Stimulated activated CD4-positive, alpha-beta T cell treated with anti-CD3 and anti-CD28 coated beads, Interleukin-1b, Interleukin-23, amount 100 ng/mL, for 24 hours (primary cell): ENCODE measurements at regions not wholly inside any gene's neighbourhood (a gene's known extent, or its start where the extent isn't known, plus 50 kb on each side); places are given as distances from the start of the nearest gene placed in this dataset.

Source experiments
- DNase-seq, 4 experiments: peaks; one replicate each; pipeline ENCODE4 v3.0.0-alpha.2; 2020; ENCODE audit warnings: low read depth in 4 of 4, low spot score in 1 of 4

GRCh38 chr10:88126699-88127098, 263.3 kb downstream of the PTEN start:
- no peak for DNase-seq

- no peak for DNase-seq
Observed at GRCh38 chr10:88127269-88127668, 263.8 kb downstream of the PTEN start.

- no peak for DNase-seq
Observed at GRCh38 chr10:88127766-88128165, 264.3 kb downstream of the PTEN start.

- no peak for DNase-seq
Observed at GRCh38 chr10:88129013-88129412, 265.6 kb downstream of the PTEN start.

DNA sequence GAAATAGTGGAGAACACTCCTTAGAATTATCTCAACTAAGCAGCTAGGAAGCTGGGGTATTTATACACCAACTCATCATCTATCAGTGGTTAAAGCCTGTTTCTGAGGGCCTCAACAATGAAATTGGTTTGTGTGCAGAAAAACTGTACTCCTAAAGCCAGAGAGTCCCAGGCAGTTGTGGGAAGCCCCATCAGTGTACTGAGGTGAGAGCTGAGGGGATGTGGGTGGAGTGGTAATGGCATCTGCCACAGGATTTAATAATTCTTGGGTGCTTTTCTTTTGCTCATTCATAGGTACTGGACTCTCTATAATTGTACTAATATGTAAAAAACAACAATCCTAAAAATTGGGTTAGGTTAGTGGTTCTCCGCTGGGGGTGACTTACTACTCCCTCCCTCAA, 267.5 kb downstream of the PTEN start:
- no peak for DNase-seq

DNA sequence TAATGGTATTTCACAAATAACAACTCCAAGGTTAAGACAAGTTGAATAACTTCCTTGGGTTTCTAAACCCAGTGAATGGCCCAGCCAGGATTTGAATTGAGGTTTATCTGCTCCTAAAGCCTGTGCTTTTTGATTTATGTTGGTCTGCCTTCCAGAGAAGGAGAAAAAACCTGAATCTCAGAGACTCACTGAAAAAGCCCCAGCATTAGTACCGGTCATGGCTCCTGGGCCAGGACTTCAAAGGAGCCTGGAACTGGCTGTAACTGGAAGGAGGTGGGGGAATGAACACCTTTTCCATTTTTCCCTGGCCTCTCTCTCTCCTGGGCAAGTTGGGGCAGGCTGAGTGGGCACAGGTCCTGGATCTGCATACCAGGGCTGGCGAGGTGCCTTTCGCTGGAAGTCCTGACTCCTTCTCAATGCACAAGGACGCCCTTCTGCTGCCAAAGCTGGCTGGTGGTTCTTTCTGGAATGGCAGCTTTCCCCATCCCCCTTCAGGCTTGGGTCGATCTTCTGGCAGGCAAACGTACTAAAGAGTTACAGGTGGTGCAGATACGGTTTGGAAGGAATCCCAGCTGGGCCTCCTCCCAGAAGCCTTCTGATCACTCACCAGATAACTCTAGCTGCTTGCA, 268.2 kb downstream of the PTEN start:
- no peak for DNase-seq

DNA sequence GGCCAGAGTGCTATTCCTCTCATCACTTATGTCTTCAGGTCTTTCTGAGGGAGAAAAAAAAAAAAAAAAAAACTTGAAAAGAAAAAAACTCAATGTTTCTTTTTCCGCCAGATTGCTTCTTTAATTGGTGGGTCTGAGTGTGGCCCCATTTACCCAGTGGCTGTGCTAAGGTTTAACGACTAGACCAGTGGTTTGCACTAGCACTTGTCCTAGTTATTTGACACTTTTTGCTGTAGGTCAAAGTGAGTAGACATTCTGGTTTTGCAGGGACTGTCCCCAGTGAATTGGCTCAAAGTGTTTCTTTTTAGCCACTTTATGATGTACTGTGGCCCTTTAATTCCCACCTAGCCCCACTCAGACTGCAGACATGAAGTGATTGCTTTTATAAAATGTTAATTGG, 273.3 kb downstream of the PTEN start:
- DNase-seq: no peak

- no peak for DNase-seq
Observed at GRCh38 chr10:88138319-88138848, 275.0 kb downstream of the PTEN start.

- no peak for DNase-seq
Observed at GRCh38 chr10:88147000-88147798, 283.8 kb downstream of the PTEN start.

GRCh38 chr10:88149906-88150305, 286.5 kb downstream of the PTEN start:
- no peak for DNase-seq

DNA sequence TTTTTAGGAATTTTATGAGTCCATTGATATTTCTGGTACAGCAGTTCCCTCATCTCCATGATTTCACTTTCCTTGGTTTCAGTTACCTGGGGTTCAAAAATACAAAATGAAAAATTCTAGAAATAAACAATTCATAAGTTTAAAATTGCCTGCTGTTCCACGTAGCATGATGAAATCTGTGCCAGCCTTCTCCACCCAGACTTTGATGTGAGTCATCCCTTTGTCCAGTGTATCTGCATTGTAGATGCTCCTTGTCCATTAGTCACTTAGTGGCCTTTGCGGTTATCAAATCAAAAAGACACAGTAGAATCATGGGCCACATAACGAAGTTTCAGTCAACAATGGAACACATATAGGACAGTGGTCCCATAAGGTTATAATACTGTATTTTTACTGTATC, 286.9 kb downstream of the PTEN start:
- no peak for DNase-seq

- peak; percentile 5 to 43 (median 9) for DNase-seq
Observed at GRCh38 chr10:88152728-88153133, 289.3 kb downstream of the PTEN start.

DNA sequence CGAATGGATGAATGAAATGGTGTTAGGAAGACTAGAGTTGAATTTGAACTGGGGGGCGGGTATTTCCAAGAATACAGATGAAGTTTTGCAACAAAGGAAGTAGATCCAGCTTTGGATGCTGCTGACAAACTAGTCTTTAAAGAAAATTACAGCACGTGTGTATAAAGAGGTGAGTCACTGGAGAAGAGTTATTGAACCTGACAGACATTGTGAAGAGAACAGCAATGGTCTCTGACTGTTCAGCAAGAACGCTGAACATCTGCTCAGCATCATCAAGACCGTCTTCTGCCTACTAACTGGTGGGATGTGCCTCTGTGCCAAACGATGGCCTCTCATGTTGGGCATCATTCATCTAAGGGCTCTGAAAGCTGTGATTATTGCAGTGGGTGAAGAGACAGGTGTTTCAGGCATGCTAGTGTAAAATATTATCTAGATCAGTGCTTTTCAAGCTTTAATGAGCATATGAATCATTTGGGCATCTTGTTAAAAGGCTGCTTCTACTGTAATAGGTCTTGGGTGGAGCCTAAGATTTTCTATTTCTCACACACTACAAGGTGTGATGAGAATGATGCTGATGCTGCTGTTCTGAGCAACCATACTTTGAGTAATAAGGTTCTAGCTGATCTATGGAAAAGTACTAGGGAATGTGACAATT, 291.3 kb downstream of the PTEN start:
- no peak for DNase-seq

DNA sequence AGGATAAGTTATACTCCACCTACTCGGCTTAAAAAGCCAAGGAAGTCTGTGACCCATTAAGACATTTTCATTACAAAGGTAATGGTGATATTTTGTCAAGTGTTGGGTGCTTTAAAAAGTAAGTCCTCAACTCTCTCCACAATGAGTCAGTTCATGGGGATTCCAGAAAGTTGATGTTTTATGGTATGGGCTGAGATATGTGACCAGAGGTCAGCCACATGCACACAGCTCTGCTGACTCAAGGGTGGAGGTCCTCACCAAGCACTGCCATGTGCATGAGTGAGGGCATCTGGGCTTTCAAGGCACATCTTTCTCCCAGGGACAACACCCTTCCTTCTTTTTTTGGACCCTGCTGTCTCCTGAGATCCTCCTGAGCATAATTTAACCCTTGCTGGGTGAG, 292.9 kb downstream of the PTEN start:
- no peak for DNase-seq

DNA sequence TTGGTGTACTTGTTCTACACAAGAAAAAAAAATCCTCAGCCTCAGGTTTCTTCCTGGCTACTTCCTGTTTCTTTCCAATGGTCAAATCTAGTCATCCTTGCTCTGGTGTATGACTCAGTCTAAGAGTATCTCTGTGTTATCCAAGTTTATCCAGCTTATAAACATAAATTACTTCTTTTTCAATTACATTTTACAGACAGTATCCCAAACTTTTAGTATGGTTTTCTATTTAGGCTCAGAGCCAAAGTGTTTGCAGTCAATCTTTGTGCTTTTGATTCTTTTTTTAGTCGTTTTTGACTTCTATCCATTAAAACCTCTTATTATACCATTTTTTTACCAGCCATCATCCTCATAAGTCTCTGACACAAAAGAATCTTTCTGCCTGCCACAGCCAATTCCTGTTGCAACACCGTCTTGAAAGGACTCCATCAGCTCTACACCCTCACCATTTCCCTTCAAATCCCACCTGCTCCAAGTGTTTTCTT, 294.6 kb downstream of the PTEN start:
- no peak for DNase-seq

DNA sequence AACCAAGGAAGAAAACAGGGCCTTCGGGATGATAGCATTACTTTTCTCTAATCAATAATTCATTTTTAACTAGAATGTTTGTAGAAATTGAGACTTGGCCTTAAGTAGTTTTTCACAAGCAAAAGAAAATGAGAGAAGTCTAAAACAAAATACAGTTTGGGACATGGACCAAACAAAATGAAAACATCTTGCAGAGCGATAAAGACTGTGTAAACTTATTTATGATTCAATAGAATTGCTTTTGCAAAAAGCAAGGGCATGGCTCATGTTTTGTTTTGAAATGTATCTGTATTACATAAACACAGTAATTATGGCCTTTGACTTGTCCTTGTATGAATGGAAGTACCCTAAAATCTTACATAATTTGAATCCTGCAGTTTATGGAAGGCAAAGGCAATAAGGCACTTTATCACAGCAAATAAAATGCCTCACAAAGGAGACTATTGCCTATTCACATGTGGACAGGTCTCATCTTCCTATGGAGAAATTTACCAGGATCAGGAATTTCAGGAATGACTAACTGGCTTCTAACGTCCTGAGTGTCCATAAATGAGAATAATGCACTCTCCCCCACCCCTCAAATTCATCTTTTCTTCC, 295.2 kb downstream of the PTEN start:
- no peak for DNase-seq

DNA sequence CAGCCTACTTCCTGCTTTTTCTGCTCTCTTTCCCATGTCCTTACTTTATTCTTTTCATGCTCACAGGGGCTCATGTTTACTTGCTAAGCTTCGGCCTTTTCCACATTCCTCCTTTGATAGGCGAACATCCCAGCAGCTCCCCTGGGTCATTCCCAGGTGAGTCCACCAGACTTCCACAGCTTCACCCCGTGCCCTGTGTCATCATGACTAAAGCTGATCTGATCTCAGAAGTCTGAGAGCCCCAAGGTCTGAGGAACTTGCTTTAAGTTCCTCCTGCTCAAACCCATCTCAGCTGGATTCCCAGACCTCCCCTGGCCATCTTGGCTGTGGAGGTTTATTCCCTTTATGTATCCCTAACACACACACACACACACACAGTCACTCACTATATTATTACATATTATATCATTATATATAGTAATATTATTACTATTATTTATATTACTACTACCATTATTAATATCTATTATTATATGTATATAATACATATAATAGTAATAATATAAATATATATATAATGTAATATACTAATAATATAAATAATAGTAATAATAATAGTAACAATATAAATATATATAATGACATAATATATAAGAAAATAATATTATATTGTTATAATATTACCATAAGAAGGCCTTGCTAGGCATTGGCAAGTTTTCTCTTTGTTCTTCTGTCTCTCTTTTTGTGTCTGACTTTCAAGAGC, 295.9 kb downstream of the PTEN start:
- DNase-seq: no peak

GRCh38 chr10:88161070-88161469, 297.6 kb downstream of the PTEN start:
- DNase-seq: no peak

DNA sequence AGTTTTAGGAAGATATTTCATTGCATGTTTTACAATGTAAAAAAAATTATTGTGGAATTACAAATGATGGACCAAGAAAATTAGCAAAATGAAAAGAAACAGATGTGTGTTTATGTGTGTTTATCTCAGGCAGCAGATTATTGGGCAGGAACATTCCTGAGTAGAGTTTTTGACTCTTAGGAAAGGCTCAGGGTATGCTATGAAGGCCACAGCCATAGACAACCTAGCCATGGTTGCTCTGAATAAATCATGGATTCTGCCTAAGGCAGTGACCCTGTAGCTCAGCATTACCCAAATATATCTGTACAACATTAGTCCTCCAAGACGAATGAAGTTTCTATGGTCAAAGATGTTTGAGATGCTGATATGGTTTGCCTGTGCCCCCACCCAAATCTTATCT, 298.3 kb downstream of the PTEN start:
- no peak for DNase-seq

DNA sequence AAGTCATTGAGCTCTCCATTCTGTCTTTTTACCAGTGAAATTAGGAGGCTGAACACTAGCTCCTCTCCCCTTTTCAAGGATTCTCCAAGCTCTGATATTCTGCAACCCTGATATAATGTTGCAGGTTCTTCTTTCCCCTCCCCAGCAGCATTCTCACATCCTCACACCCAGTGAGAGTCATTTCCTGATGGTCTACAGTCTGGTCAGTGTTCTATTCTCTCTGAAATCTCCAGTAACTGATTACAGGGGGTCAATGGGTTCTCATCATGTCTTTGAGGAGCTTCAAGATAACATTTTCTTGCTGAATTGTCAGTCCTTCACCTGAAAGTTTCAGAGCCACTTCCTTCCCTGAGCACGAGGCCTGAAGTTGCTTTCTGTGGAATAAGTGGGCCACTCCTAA, 299.4 kb downstream of the PTEN start:
- DNase-seq: no peak

DNA sequence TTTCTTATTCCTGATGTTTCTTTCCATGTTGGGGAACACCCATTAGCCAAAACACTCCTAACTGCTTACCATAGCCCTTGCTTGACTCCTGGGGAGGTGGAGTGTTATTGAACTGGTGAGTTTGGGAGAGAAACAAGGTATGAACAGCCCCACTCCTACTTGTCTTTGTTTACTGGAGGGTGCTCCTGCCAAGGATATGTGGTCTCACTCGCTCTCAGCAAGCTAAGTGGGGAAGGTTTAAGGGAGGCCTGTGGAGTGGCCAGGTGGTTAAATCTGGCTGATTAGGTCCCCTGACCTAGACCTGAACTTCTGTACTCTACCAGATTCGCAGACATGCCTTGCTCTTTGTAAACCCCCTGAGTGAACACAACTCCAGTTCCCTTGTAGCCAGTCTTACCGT, 300.1 kb downstream of the PTEN start:
- no peak for DNase-seq
